HG03575 (cell line): ENCODE measurements at regions not wholly inside any gene's neighbourhood (a gene's known extent, or its start where the extent isn't known, plus 50 kb on each side); places are given as distances from the start of the nearest gene placed in this dataset.

Source experiments
- ATAC-seq: cut with Tn5 transposase; IDR thresholded peaks from one replicate; pipeline ENCODE4 v1.9.1; 2021; ENCODE audit not compliant: unreplicated experiment, insufficient number of reproducible peaks, low FRiP score; ENCODE audit errors: extremely low read depth

DNA sequence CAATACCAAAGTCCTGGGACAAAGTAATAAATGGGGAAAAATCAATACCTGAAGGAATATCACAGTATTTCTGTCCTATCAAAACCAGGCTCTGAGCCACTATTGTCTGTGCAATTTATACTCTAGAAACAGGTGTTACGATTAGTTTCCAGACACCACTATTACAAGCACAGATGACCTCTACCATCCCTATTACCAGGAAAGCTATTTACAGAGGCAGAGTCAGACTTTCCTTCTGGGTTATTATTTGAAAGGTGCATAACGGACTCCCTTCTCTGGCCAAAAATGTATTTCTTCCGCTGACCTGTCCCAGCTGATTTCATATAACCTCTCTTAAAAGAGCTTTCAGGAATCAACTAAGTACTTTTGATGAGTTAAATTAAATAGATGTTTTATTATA is 154.6 kb upstream of the LRRC7 start:
- ATAC-seq: no peak

DNA sequence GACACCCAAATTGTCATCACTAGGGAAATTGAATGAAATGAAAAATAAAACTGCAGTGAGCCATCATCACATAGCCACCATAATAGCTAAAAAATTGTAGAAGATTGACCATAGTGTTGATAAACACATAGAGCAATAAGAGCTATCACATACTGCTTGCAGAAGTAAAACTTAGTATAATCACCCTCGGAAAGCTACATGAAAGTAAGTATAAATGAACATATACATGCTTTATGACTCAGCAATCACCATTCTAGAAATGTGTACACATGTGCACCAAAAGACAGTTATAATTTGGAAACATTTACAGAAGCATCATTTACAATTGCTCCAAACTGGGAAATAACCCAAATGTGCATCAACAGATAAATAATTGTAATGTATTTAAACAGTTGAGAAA is 153.1 kb upstream of the LRRC7 start:
- ATAC-seq: no peak

DNA sequence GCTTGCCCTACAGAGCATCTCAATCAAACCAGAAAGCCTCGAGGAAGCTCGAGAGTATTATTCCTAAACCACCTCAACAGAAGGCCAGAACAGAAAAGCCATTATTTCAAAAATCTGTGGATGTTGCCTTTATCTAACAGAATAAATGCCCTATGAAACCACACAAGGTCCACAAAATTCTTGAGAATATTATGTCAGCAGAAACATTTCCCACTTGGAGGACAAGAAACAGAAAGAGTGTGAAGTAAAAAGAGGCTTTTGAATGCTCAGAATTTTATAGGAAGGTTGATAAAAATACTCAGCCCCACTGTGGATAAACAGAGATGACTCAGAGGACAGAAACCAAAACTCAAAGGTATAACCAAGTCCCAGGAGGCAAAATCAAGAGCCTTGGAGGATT is 146.4 kb upstream of the LRRC7 start:
- no peak for ATAC-seq

DNA sequence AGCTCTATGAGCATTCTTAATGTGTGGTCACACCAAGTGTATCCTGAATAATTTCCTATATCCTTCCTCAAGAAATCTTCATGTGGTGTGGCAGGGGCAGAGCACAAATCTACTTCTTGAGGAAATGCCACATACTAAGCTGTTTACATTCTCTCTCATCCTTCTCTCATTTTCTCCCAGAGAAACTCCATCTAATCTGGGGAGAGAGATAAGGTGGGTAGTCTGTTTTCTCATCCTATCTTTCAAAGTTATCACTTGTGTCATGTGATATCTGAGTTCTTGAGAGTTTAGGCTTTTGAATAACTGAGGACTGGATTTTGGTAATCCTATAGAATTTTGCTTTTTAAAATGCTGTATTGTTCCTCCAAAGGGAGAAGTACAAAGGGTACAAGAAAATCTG is 141.9 kb upstream of the LRRC7 start:
- no peak for ATAC-seq

DNA sequence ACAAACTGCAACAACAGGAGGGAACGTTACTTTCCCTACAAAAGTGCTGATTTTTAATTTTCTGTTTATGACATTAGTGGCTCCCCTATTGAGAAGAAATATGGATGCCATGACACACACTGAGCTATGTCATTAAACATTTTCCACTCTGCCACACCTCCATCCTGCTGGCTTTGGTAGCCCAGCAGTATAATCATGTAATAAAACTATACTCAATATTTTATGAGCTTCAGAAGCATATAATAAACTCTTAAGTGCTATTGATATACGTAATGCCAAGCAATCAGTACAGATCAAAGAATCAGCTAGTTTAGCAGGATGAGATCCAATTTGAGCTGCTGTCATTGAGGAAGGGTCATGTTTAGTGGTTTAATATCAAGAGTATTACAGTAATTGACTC is 141.3 kb upstream of the LRRC7 start:
- ATAC-seq: no peak

DNA sequence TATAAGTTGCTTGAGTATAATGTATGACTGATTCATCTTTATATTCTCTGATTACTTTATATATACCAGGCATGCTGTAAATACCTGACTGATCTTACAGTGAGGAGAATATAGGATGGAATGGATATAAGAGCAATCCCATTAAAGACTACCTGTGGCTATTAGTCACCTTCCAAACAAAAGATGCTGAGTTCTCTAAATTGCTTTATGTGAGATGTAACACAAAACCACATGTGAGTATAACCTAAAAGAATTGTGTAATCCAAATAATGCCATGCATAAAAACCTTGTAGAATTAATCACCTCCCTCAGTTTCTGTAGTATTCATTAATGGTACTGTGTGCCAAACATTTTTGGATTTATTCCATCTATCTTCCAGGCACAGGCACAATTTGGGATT is 134.6 kb upstream of the LRRC7 start:
- no peak for ATAC-seq

DNA sequence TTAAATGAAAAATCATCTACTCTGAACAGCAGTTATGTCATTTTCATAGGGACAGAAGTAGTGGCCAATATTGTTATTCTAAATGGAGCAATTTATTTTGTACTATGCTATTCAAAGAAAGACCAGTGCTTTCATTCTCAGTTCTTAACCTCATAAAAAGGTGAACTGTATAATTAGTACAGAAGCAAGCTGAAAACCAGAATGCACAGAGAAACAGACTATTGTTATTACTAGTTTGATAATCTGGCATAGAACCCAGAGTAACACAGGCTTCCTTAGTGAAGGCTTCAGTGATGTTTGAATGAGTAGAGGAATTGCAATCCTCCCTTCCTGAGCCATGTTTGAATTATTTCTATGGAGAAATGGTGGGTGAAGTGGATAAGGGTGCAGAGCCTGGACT is 131.6 kb upstream of the LRRC7 start:
- ATAC-seq: no peak

DNA sequence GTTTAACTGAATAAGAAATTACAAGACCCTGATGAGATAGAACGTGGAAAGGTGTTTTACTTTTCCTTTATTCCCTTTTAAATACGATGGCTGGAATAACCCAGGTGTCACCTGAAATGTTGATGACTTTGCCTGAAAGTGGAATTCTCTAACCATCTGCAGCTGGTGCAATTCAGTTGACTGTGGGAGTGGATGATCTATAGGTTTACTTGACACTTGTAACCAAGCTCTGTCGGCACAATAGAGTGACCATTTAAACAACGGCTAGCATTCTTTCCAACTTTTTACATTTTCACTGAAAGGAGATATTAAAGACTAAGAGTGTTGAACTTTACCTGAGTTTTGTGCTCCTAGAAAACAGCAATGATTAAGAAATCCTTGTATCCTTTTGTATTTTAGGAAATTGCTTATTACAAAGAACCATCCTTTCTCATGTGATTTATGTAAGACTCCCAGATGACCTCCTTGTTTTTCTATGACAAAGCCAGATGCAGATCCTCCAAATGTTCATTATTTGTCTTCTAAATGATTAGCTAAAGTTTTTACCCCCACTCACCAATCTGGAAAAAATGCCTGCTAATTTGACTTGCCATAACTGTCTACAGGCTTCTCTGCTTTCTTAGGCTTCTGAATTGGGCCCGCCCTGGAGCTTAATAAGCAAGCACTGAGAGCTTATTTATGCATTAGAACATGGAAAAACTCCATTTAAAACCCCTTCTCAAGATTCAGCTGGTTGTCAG is 129.5 kb upstream of the LRRC7 start:
- ATAC-seq: no peak

DNA sequence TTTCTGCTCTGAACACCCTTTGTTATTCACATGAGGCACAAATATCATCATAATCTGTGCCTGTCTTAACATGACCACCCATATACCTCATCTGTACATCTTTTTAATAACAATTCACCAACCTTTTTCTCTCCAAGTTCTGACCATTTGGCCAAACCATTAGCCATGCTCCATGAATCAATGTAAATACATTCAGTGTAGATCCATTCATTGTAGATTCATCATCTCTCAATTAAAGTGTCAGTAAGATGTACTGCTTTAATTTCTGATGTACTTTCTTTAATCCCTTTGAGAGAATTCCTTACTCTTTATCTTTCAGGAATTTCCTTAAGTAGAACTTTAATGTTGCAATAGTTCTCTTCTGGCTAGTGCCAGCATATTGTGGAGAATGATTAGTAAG is 126.2 kb upstream of the LRRC7 start:
- ATAC-seq: no peak

DNA sequence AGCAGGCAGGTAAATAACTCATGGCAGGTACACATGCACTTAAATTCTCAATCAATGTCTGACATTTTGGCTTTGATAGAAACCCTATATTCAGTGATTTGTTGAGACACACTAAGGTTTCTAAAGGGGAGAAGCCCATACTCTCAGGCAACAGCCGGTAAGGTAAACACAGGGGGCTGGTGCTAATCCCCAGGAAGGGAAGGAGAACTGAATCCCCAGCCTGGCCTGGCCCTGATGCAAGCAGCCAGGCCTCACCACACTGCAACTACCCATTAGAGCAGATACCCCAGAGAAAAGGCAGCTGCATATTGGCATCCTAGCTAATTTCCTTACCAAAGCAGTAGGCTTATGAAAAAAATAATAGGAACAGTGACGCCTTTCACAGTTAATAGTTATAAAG is 116.5 kb upstream of the LRRC7 start:
- ATAC-seq: no peak

DNA sequence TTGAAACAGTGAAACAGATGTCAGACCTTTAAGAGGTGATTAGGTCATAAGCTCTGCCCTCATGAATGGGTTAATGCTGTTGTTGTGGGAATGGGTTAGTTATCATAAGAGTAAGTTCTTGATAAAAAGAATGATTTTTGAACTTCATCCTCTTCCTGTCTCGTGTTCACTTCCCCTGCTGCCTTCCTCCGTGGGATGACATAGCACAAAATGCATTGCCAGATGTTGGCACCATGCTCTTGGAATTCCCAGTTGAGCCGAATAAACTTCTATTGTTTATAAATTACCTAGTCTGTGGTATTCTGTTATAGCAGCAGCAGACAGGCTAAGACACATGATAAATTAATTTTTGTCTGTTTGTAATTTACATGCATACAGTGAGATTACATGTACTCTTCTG is 112.0 kb upstream of the LRRC7 start:
- ATAC-seq: no peak

DNA sequence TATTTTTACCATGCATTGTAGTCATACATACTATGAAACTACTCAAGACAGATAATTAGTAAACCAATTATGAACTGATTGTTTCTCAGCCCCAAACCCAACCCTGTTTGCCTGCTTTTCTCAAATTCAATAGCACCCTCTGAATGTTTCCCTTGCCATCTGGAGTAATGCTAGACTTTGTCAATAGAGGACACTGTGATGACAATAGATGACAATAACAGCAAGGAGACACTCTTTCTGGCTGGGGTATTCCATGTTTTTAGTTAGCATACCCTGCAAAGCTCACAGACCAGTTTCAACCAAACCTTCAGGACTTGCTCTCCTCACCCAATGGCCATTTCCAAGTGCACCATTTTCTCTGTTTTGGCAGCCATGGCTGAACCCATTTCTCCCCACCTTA is 108.5 kb upstream of the LRRC7 start:
- ATAC-seq: no peak

DNA sequence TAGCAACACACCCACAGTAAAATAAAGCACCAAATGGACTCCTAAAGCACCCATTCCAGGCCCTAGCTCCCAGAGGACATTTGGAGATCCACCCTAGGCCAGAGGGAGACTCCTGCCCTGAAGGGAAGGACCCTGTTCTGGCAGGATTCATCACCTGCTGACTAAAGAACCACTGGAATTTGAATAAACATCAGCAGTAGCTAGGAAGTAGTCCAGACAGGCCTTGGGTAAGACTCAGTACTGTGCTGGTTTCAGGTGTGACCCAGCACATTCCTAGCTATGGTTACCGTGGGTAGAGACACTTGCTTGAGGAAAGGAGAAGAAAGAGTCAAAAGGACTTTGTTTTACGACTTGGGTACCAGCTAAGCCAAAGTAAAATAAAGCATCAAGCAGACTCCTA is 92.7 kb upstream of the LRRC7 start:
- ATAC-seq: no peak

DNA sequence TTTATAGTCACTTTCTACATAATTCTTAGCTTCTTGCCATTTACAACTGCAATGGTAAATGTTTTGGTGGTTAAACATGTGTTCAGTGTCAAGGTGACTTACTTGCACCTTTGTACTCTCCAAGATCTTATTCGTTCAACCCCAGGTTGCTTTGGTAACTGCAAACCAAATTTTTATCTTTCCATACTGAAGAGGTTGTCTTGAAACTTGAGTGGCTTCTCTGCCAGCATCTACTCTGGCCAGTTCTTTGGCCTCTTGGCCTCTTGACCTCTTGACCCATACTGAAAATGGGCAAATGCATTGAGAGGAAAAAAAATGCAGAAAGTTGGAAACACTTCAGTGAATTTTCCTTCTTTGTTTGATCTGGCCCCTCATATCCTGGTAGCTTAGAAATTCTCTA is 88.0 kb upstream of the LRRC7 start:
- ATAC-seq: no peak

DNA sequence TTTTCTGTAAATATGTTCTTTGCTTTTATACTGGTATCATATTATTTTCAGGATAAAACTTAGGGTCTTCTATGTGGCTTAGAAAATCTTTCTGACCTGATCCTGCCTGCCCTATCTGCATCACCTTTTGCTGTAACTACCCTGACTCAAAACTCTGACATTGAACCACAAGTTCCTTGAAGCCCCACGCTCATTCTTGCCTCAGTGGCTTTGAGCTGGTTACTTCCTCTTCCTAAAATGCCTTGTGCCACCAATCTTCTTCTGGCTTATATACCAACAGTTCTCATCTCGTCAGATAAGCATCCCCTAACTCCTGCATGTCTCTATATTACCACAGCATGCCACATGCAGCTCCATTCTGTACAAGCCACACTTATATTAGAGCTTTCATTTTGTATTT is 84.5 kb upstream of the LRRC7 start:
- ATAC-seq: no peak

DNA sequence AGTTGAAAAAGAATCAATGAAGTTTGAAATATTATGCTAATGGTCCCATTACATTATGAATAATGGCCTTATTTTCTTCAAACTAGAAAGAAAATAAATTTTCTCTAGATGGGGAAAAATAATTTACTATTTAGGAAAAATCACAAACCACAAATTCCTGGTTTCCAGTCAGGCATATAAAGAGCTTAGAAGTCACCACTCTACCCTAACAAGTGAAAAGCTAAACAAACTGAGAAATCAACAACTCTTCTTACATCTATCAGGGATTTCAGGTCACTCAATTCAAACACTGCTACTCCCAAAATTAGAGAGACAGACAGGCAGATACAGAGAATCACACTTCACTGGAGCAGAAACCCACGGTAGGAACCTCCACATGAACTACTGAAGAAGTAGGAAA is 82.1 kb upstream of the LRRC7 start:
- no peak for ATAC-seq

DNA sequence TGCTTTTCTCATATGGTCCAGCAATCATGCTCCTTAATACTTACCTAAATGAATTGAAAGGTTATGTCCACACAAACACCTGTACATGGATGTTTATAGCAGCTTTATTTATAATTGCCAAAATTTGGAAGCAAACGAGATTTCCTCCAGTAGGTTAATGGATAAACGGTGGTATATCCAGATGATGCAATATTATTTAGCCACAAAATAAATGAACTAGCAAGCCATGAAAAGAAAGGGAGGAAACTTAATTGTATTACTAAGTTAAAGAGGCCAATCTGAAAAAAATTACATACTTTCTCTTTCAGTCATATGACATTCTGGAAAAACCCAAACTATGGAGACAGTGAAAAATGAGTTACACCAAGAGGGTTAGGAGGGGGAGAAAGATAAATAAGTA is 76.3 kb upstream of the LRRC7 start:
- no peak for ATAC-seq

DNA sequence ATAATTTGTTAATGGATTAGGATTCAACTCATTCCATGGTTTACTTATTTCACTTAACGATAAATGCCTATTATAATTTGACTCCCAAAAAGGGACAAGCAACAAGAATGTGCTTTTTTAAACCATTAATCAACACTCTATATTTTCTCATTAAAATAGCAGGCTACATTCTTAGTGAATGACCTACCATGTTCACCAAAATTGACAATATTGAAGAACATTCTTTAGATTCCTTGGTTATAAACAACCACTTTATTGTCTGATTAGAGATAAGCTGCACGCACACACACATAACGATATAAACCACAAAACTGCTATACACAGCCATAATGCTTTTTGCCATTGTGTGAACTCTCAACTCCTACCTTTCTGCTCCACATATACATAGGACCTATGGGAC is 75.4 kb upstream of the LRRC7 start:
- no peak for ATAC-seq

DNA sequence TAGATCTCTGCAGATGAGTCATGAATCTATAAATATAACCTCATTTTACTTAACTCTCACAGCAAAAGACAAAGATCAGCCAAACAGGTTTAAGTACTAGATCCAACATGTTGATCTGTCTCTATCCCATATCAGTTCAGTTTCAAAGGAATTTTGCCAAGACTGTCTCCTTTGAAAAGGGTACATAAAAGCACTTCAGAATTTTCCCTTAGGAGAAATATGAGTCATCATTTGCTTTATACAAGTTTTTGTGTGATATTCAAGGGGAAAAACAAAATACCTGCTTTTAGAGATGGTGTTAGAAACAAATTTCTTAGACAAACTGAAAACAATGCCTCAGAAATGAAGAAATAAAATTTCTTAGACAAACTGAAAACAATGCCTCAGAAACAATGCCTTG is 73.5 kb upstream of the LRRC7 start:
- ATAC-seq: no peak

DNA sequence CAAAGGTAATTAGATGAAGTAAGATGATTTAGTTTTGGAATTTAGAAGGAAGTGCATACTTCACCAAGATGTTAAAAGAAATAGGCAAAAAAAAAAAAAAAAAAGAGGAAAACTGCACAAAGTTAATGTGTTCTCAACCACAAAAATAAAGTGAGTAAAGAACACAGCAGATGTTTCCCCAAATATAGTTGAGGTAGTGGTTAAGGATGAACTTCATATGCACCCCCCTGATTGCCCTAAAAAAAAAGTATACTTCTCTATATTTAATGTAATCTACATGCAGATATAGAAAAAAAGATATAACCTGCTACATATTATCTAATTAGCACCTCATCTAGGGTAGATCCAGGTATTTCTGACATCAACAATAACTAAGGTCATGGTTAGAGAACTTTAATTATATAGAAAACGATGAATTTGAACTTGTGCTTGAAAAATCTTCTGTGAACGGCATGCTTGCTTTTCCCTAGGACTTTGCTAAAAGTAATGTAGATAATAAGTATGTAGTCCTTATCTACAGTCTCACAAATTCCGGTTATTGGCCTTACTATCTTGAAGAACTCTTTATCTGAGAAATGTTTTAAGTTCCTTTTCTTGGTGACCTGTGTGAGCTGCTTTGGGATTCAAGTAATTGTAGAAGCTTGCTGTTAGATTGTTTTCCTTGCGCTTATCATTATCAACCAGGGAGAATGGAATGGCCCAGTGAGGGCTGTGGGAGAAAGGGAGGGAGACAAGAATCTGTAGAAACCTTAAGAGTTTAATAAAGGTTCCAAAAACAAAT is 70.1 kb upstream of the LRRC7 start:
- ATAC-seq: no peak

DNA sequence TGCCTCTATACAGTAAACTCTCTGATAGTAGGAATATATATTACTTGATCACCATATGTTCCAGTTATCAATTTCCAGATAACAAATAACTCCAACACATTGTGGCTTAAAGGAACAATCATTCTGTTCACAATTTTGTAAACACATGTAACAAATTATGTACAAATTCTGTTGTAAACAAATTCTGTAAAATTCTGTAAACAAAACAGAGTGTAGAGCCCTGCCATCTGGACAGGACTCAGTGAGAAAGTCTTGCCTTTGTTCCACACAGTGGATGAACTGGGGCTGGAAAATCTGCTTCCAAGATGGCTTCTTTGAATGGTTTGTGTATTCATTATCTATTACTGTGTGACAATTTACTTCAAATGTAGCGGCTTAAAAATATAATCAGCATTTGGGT is 69.0 kb upstream of the LRRC7 start:
- no peak for ATAC-seq
